Uterus (tissue), 2 donors: ENCODE measurements at regions not wholly inside any gene's neighbourhood (a gene's known extent, or its start where the extent isn't known, plus 50 kb on each side); places are given as distances from the start of the nearest gene placed in this dataset.
"Not testable (repeated sequence)": the region's sequence is repeated elsewhere in the genome, so short reads cannot be mapped to it uniquely, and the experiment has no call there.

ENCODE experiments used
- CTCF ChIP-seq, 4 experiments: fragments of 200-600 bp in 2 of 4; fragments of 450-650 bp in 2 of 4; sonication (generic) in 2 of 4; IDR thresholded peaks; one replicate each; pipeline ENCODE4 v1.5.1; 2016 to 2019; ENCODE audit warnings: antibody characterized with exemption in 4 of 4, mild to moderate bottlenecking in 2 of 4, moderate library complexity in 1 of 4
- POLR2A ChIP-seq, 2 donors: fragments of 450-650 bp; IDR thresholded peaks; one replicate each; pipeline ENCODE4 v1.6.1; 2016; ENCODE audit warnings: antibody characterized with exemption in 2 of 2, mild to moderate bottlenecking in 1 of 2, moderate library complexity in 1 of 2

- not testable (repeated sequence) for TF ChIP-seq CTCF, POLR2A (IDR thresholded peaks at IDR 0.05)
Observed at GRCh38 chr10:121329631-121330030, 268.6 kb downstream of the FGFR2 start.
